HCT116 (cell line): ENCODE measurements at regions not wholly inside any gene's neighbourhood (a gene's known extent, or its start where the extent isn't known, plus 50 kb on each side); places are given as distances from the start of the nearest gene placed in this dataset.

Source experiments
- ATAC-seq: fragments of 200-7000 bp; cut with Tn5 transposase; 2 replicates; pipeline ENCODE4 v1.9.1; 2020; ENCODE audit warnings: mild to moderate bottlenecking, moderate library complexity
- BruUV-seq: library from RNA; stranded (reverse); fragments of 400-500 nt; replicated peaks from 2 replicates; lab custom pipeline; 2021; lab: Mats Ljungman, UMichigan
- CTCF ChIA-PET: fragments of 300-600 bp; sonication (Branson Sonifier 250); formaldehyde crosslinking; loops from one replicate; lab custom pipeline; 2021; ENCODE audit warnings: antibody characterized with exemption; lab: Charles Lee
- POLR2A ChIA-PET: fragments of 300-600, 350-600 bp; sonication (Branson Sonifier 250); formaldehyde crosslinking; loops from one replicate; lab custom pipeline; 2021; ENCODE audit warnings: antibody characterized with exemption; lab: Charles Lee
- RAD21 ChIA-PET, 2 experiments: fragments of 300-600 bp; sonication (Branson Sonifier 250); formaldehyde crosslinking; loops; one replicate each; lab custom pipeline; 2023; ENCODE audit warnings: low total read pairs in 2 of 2; ENCODE audit not compliant: uncharacterized antibody in 2 of 2, unreplicated experiment in 2 of 2, low non-redundant PET in 1 of 2; lab: Charles Lee
- DNase-seq: peaks from one replicate; pipeline ENCODE4 v3.0.0-alpha.2; 2010; ENCODE audit warnings: low read depth, low spot score
- H2AFZ ChIP-seq: fragments of 200-600 bp; shearing (Covaris generic), sonication (generic); 2 replicates; pipeline ENCODE4 v1.6.1; 2017; ENCODE audit warnings: low read depth, mixed run types, mixed read lengths, antibody characterized with exemption, low read length; ENCODE audit not compliant: poor library complexity, severe bottlenecking
- H3K27ac ChIP-seq: 2 replicates; pipeline ENCODE4 v1.5.1; 2012; ENCODE audit warnings: low read depth, low read length
- H3K27me3 ChIP-seq: fragments of 200-600 bp; sonication (generic); 2 replicates; pipeline ENCODE4 v1.6.1; 2016; ENCODE audit warnings: mixed run types, low read length, mixed read lengths; ENCODE audit not compliant: insufficient read depth
- H3K36me3 ChIP-seq, 2 experiments: fragments of 200-500 bp in 1 of 2; fragments of 200-600 bp in 1 of 2; sonication (Bioruptor generic) in 1 of 2; sonication (generic) in 1 of 2; 2 replicates each; pipeline versions ENCODE4 v1.5.1 to v1.6.1; 2014 to 2016; ENCODE audit warnings: low read length in 2 of 2, inconsistent platforms in 1 of 2, mixed read lengths in 1 of 2, mixed run types in 1 of 2; ENCODE audit not compliant: insufficient read depth in 2 of 2, control insufficient read depth in 1 of 2
- H3K4me1 ChIP-seq, 2 experiments: fragments of 200-600 bp in 1 of 2; sonication (generic) in 1 of 2; 2 replicates each; pipeline versions ENCODE4 v1.5.1 to v1.6.1; 2012 to 2017; ENCODE audit warnings: low read length in 2 of 2, inconsistent platforms in 1 of 2, mild to moderate bottlenecking in 1 of 2, mixed read lengths in 1 of 2, mixed run types in 1 of 2, moderate library complexity in 1 of 2; ENCODE audit not compliant: insufficient read depth in 2 of 2, control insufficient read depth in 1 of 2
- H3K4me2 ChIP-seq: fragments of 200-600 bp; sonication (generic); 2 replicates; pipeline ENCODE4 v1.6.1; 2017; ENCODE audit warnings: mixed run types, low read length, mixed read lengths
- H3K4me3 ChIP-seq, 2 experiments: fragments of 200-600 bp in 1 of 2; sonication (generic) in 1 of 2; replicated peaks in 1 of 2; 2 replicates each; pipeline ENCODE4 v1.5.1; 2011 to 2016; ENCODE audit warnings: low read length in 2 of 2, control low read depth in 1 of 2, low read depth in 1 of 2, mild to moderate bottlenecking in 1 of 2, mixed read lengths in 1 of 2, mixed run types in 1 of 2
- H3K79me2 ChIP-seq: fragments of 200-600 bp; sonication (generic); 2 replicates; pipeline ENCODE4 v1.6.1; 2017; ENCODE audit warnings: mild to moderate bottlenecking, mixed run types, low read length, moderate library complexity, mixed read lengths; ENCODE audit not compliant: insufficient read depth
- H3K9ac ChIP-seq: fragments of 200-600 bp; sonication (generic); 2 replicates; pipeline ENCODE4 v1.6.1; 2016; ENCODE audit warnings: low read length, mixed read lengths
- H3K9me2 ChIP-seq: fragments of 200-600 bp; sonication (generic), shearing (Covaris generic); 2 replicates; pipeline ENCODE4 v1.6.1; 2017; ENCODE audit warnings: mixed run types, mild to moderate bottlenecking, moderate library complexity; ENCODE audit not compliant: insufficient read depth
- H3K9me3 ChIP-seq, 2 experiments: fragments of 200-500 bp in 1 of 2; fragments of 200-600 bp in 1 of 2; sonication (Bioruptor generic) in 1 of 2; sonication (generic) in 1 of 2; 2 replicates each; pipeline ENCODE4 v1.6.1; 2014 to 2017; ENCODE audit warnings: low read length in 2 of 2, mixed read lengths in 2 of 2, inconsistent platforms in 1 of 2, low read depth in 1 of 2, mild to moderate bottlenecking in 1 of 2, mixed run types in 1 of 2, moderate library complexity in 1 of 2; ENCODE audit not compliant: control insufficient read depth in 1 of 2, insufficient read depth in 1 of 2
- H4K20me1 ChIP-seq: fragments of 200-600 bp; sonication (generic), shearing (Covaris generic); 2 replicates; pipeline ENCODE4 v1.6.1; 2017; ENCODE audit warnings: mixed run types, mild to moderate bottlenecking, moderate library complexity; ENCODE audit not compliant: insufficient read depth
- ATF3 ChIP-seq: IDR thresholded peaks from 2 replicates; pipeline ENCODE4 v1.6.1; 2012
- CEBPB ChIP-seq: IDR thresholded peaks from 2 replicates; pipeline ENCODE4 v1.6.1; 2012; ENCODE audit warnings: low read depth
- EGR1 ChIP-seq: IDR thresholded peaks from 2 replicates; pipeline ENCODE4 v1.6.1; 2012; ENCODE audit warnings: low read depth
- ELF1 ChIP-seq: IDR thresholded peaks from 2 replicates; pipeline ENCODE4 v1.6.1; 2012; ENCODE audit warnings: low read depth, borderline replicate concordance
- EZH2 ChIP-seq: fragments of 200-600 bp; sonication (generic); IDR thresholded peaks from 2 replicates; pipeline ENCODE4 v1.6.1; 2017; ENCODE audit warnings: antibody characterized with exemption, mixed run types
- EZH2phosphoT487 ChIP-seq: fragments of 200-600 bp; IDR thresholded peaks from 2 replicates; pipeline ENCODE4 v1.6.1; 2018; ENCODE audit warnings: antibody characterized with exemption, borderline replicate concordance
- FOSL1 ChIP-seq: IDR thresholded peaks from 2 replicates; pipeline ENCODE4 v1.6.1; 2012; ENCODE audit warnings: low read depth
- JUND ChIP-seq: IDR thresholded peaks from 2 replicates; pipeline ENCODE4 v1.6.1; 2012
- MAX ChIP-seq: IDR thresholded peaks from 2 replicates; pipeline ENCODE4 v1.6.1; 2012
- POLR2A ChIP-seq: IDR thresholded peaks from 2 replicates; pipeline ENCODE4 v1.7.0; 2011; ENCODE audit warnings: borderline replicate concordance; ENCODE audit not compliant: insufficient read depth, insufficient read length; ENCODE audit errors: extremely low read depth
- POLR2AphosphoS5 ChIP-seq: IDR thresholded peaks from 2 replicates; pipeline ENCODE4 v1.6.1; 2011; ENCODE audit warnings: mild to moderate bottlenecking, low read depth, low read length, moderate library complexity
- REST ChIP-seq: IDR thresholded peaks from 2 replicates; pipeline ENCODE4 v1.6.1; 2012; ENCODE audit warnings: low read depth
- SIN3A ChIP-seq: IDR thresholded peaks from 2 replicates; pipeline ENCODE4 v1.6.1; 2012; ENCODE audit warnings: low read depth
- SP1 ChIP-seq: IDR thresholded peaks from 2 replicates; pipeline ENCODE4 v1.6.1; 2012; ENCODE audit warnings: low read depth
- SRF ChIP-seq: IDR thresholded peaks from 2 replicates; pipeline ENCODE4 v1.6.1; 2012; ENCODE audit warnings: low read depth
- TCF7L2 ChIP-seq: IDR thresholded peaks from 2 replicates; pipeline ENCODE4 v1.7.0; 2011; ENCODE audit warnings: borderline replicate concordance, inconsistent platforms; ENCODE audit not compliant: insufficient read depth, insufficient read length; ENCODE audit errors: extremely low read depth
- YY1 ChIP-seq: IDR thresholded peaks from 2 replicates; pipeline ENCODE4 v1.6.1; 2011; ENCODE audit warnings: low read length, low read depth, moderate library complexity, mild to moderate bottlenecking; ENCODE audit not compliant: insufficient replicate concordance; ENCODE audit errors: extremely low read depth
- ZFX ChIP-seq: fragments of 450-650 bp; IDR thresholded peaks from 2 replicates; pipeline ENCODE4 v1.6.1; 2017
- intact Hi-C: fragments of 100-400 bp; cut with micrococcal nuclease; formaldehyde crosslinking; loops from 2 replicates; pipeline ENCODE4 v1.10.0; 2022
- TF ChIP-seq, protein P1 (sequence below), 3 experiments: fragments of 200-600 bp in 1 of 3; sonication (generic) in 1 of 3; IDR thresholded peaks in 2 of 3; conservative IDR thresholded peaks in 1 of 3; 2 replicates each; pipeline ENCODE4 v1.5.1; 2012 to 2017; ENCODE audit warnings: low read depth in 2 of 3, low read length in 2 of 3, antibody characterized with exemption in 1 of 3, borderline replicate concordance in 1 of 3, control low read depth in 1 of 3, mild to moderate bottlenecking in 1 of 3, mixed read lengths in 1 of 3, mixed run types in 1 of 3, moderate library complexity in 1 of 3; ENCODE audit not compliant: insufficient read depth in 1 of 3
- TF ChIP-seq, protein P2 (sequence below): IDR thresholded peaks from 2 replicates; pipeline ENCODE4 v1.6.1; 2011; ENCODE audit warnings: mild to moderate bottlenecking, low read length, moderate library complexity; ENCODE audit not compliant: insufficient replicate concordance; ENCODE audit errors: extremely low read depth

DNA sequence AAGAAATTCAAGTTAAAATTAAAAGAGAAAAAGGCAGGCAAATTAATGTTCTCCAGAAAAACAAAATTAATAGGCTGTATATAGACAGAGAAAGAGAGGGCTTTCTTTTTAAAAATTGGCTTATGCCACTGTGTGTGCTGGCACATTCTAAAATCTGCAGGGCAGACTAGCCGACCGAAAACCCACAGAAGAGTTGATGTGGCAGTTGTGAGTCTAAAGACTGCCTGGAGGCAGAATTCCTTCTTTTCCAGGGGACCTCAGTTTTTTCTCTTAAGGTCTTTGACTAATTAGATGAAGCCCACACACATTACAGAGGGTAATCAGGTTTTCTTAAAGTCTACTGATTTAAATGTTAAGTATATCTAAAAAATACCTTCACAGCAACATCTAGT is 85.7 kb downstream of the GJA1 start:
- ChIA-PET RAD21 (no interaction called here), POLR2A (no interaction called here), CTCF (no interaction called here)
- Histone ChIP-seq H3K4me1 (no peaks in the 10 kb centered on the region), H3K27ac (no peak overlapping the region), H2AFZ (no peak overlapping the region), H3K79me2 (no peaks in the 10 kb centered on the region), H3K9me3 (no peaks in the 10 kb centered on the region), H4K20me1 (no peaks in the 10 kb centered on the region), H3K9ac (no peak overlapping the region), H3K27me3 (no peaks in the 10 kb centered on the region), H3K9me2 (no peaks in the 10 kb centered on the region; the same call in 1 of the 2 replicates), H3K4me3 (no peak overlapping the region), H3K4me2 (no peak overlapping the region), H3K36me3 (no peaks in the 10 kb centered on the region)
- intact Hi-C loops = no loop called here
- TF ChIP-seq MAX (no peak), POLR2AphosphoS5 (no peak), SRF (no peak), REST (no peak), EZH2 (no peak), SP1 (no peak), EZH2phosphoT487 (no peak), TCF7L2 (no peak), YY1 (no peak), ATF3 (no peak), CEBPB (no peak), EGR1 (no peak), SIN3A (no peak), JUND (no peak), POLR2A (no peak), FOSL1 (no peak), ZFX (no peak), ELF1 (no peak)
- TF ChIP-seq, protein P1, sequence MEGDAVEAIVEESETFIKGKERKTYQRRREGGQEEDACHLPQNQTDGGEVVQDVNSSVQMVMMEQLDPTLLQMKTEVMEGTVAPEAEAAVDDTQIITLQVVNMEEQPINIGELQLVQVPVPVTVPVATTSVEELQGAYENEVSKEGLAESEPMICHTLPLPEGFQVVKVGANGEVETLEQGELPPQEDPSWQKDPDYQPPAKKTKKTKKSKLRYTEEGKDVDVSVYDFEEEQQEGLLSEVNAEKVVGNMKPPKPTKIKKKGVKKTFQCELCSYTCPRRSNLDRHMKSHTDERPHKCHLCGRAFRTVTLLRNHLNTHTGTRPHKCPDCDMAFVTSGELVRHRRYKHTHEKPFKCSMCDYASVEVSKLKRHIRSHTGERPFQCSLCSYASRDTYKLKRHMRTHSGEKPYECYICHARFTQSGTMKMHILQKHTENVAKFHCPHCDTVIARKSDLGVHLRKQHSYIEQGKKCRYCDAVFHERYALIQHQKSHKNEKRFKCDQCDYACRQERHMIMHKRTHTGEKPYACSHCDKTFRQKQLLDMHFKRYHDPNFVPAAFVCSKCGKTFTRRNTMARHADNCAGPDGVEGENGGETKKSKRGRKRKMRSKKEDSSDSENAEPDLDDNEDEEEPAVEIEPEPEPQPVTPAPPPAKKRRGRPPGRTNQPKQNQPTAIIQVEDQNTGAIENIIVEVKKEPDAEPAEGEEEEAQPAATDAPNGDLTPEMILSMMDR (IDR thresholded peaks at IDR 0.05 in 2 of 3, conservative IDR thresholded peaks at IDR 0.05 in 1 of 3; ENCODE audit: borderline replicate concordance in 1 of 3, insufficient read depth in 1 of 3, low read depth in 2 of 3, low read length in 2 of 3) = no peak
- TF ChIP-seq, protein P2, sequence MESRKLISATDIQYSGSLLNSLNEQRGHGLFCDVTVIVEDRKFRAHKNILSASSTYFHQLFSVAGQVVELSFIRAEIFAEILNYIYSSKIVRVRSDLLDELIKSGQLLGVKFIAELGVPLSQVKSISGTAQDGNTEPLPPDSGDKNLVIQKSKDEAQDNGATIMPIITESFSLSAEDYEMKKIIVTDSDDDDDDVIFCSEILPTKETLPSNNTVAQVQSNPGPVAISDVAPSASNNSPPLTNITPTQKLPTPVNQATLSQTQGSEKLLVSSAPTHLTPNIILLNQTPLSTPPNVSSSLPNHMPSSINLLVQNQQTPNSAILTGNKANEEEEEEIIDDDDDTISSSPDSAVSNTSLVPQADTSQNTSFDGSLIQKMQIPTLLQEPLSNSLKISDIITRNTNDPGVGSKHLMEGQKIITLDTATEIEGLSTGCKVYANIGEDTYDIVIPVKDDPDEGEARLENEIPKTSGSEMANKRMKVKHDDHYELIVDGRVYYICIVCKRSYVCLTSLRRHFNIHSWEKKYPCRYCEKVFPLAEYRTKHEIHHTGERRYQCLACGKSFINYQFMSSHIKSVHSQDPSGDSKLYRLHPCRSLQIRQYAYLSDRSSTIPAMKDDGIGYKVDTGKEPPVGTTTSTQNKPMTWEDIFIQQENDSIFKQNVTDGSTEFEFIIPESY = no peak
- ATAC-seq = no peak
- DNase-seq = no peak
- BruUV-seq = no TSS peak
